ENCODE measurements at regions not wholly inside any gene's neighbourhood (a gene's known extent, or its start where the extent isn't known, plus 50 kb on each side); places are given as distances from the start of the nearest gene placed in this dataset.

- Histone ChIP-seq H2BK12ac (ENCODE audit: low read depth, low read length) (no peak overlapping the region), H3K79me2 (ENCODE audit: control insufficient read depth in 1 of 2, insufficient read depth in 2 of 2, low read length in 2 of 2) (no peaks in the 10 kb centered on the region), H2BK15ac (ENCODE audit: low read length) (no peak overlapping the region), H3K27ac (ENCODE audit: low read depth, low read length) (no peak overlapping the region), H2AFZ (ENCODE audit: low read length) (no peak overlapping the region), H3K27me3 (replicated peaks in 1 of 4; ENCODE audit: control insufficient read depth in 3 of 4, extremely low read depth in 1 of 4, insufficient read depth in 3 of 4, low read length in 3 of 4) (no peaks in the 10 kb centered on the region), H4K91ac (replicated peaks; ENCODE audit: insufficient read length, low read length) (no peak overlapping the region), H3K9me3 (ENCODE audit: insufficient read depth in 2 of 2, low read depth in 1 of 2, low read length in 1 of 2) (no peaks in the 10 kb centered on the region), H3K4me1 (replicated peaks in 1 of 4; ENCODE audit: control insufficient read depth in 3 of 4, insufficient read depth in 4 of 4, low read length in 3 of 4) (no peaks in the 10 kb centered on the region), H4K8ac (ENCODE audit: extremely low read depth, insufficient read depth, low read length) (no peak overlapping the region), H3K9ac (replicated peaks in 1 of 4; ENCODE audit: extremely low read depth in 1 of 4, low read depth in 3 of 4, low read length in 3 of 4) (no peak overlapping the region), H3K4me3 (ENCODE audit: extremely low read depth in 1 of 4, insufficient read depth in 2 of 4, low read depth in 3 of 4, low read length in 4 of 4) (no peak overlapping the region), H2BK120ac (replicated peaks; ENCODE audit: low read depth, low read length) (no peak overlapping the region), H2BK20ac (ENCODE audit: low read length) (no peak overlapping the region), H3K23me2 (ENCODE audit: low read depth, low read length) (no peaks in the 10 kb centered on the region), H3K4me2 (ENCODE audit: insufficient read depth in 1 of 2, low read depth in 2 of 2, low read length in 2 of 2) (no peak overlapping the region), H4K20me1 (replicated peaks in 1 of 2; ENCODE audit: control insufficient read depth in 1 of 2, insufficient read depth in 2 of 2, low read length in 2 of 2) (no peaks in the 10 kb centered on the region), H2AK5ac (ENCODE audit: low read depth, low read length) (no peak overlapping the region), H3K23ac (ENCODE audit: insufficient read length) (no peak overlapping the region), H3K18ac (ENCODE audit: extremely low read depth, low read length) (no peak overlapping the region), H3K56ac (replicated peaks; ENCODE audit: insufficient read length, low read depth, low read length) (no peak overlapping the region), H3K14ac (ENCODE audit: insufficient read length) (no peak overlapping the region), H4K5ac (ENCODE audit: insufficient read length, low read depth, low read length) (no peak overlapping the region), H3K36me3 (ENCODE audit: control insufficient read depth in 2 of 4, insufficient read depth in 4 of 4, low read length in 3 of 4) (no peaks in the 10 kb centered on the region), H3K4ac (replicated peaks; ENCODE audit: insufficient read length, low read depth, low read length) (no peak overlapping the region), H2BK5ac (ENCODE audit: low read depth, low read length) (no peak overlapping the region), H3K79me1 (ENCODE audit: low read depth, low read length) (no peaks in the 10 kb centered on the region)
- POLR2A ChIA-PET (ENCODE audit: partially characterized antibody), result no interaction called here
- FAIRE-seq (no peak), DNase-seq (ENCODE audit: low read depth in 1 of 2, low spot score in 2 of 2) (no peak)
- CTCF ChIA-PET (ENCODE audit: partially characterized antibody), result interaction anchor here (0.6 kb wide), 1 partner anchor 25 kb away, joined by 3 read pairs; no protein-coding TSS in a partner anchor
- WGBS, 2 experiments (ENCODE audit: extremely low coverage in 1 of 2, insufficient coverage in 1 of 2, insufficient read length in 1 of 2, insufficient replicate concordance in 2 of 2, low coverage in 1 of 2, low lambda C conversion rate in 2 of 2, missing lambda C conversion rate in 1 of 2), result 88% methylated on average over 1 of the region's 1 CpG; no CpG with 5 or more reads in 1 of the 2 experiments
- TF ChIP-seq RAD21 (IDR thresholded peaks at IDR 0.05 in 1 of 2, conservative IDR thresholded peaks at IDR 0.05 in 1 of 2; ENCODE audit: low read depth in 2 of 2, low read length in 2 of 2) (peak in 1 of 2 experiments; percentile 42; a peak in 3 of 4 replicates), CTBP2 (IDR thresholded peaks at IDR 0.05; ENCODE audit: borderline replicate concordance, insufficient read depth, insufficient read length, low read length) (no peak)
Observed at GRCh38 chr12:60106214-60106613, 510.4 kb downstream of the SLC16A7 start.
